GM19452 (cell line): ENCODE measurements at regions not wholly inside any gene's neighbourhood (a gene's known extent, or its start where the extent isn't known, plus 50 kb on each side); places are given as distances from the start of the nearest gene placed in this dataset.
"Not testable (repeated sequence)": the region's sequence is repeated elsewhere in the genome, so short reads cannot be mapped to it uniquely, and the experiment has no call there.

Experiments used
- ATAC-seq: cut with Tn5 transposase; IDR thresholded peaks from one replicate; pipeline ENCODE4 v1.9.1; 2021; ENCODE audit not compliant: unreplicated experiment

DNA sequence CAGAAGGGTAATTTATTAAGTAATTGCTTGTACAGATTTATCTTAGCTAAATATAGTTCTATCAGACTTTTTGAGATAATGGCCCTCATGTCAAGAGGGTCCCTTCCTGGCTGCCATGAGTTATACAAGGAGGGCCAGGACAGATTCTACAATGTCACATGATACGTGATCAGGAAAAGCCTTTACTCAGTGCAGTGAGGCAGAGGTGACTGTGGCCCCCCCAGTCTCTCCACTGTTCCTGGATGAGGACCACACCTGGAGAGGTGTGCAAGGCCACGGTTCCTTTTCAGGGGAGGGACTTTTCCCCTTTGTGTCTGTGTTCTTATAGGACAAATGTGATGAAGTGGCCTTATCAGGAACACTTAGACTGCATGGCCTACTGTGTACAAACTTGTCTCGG, 54.3 kb upstream of the LRCH1 start:
- ATAC-seq, result no peak

DNA sequence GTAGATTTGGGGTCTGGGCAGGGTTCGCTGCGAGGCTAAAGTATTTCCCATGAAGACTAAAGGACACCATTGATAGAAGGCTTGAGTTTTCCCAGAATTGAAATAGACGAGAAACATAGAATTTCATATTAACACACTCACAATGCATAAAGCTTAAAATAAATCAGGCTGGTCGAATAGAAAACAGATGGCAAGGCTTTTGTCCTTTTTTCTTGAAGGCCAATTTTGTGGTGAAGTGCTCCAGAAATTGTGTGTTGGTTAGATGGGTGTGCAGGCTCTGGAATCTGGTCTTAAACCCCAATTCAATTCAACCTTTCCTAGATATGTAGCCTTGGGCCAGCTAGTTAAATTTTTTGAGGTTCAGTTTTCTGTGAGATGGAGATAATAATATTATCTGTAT, 56.9 kb upstream of the LRCH1 start:
- no peak for ATAC-seq

GRCh38 chr13:46495651-46496050, 57.3 kb upstream of the LRCH1 start:
- ATAC-seq, result no peak

DNA sequence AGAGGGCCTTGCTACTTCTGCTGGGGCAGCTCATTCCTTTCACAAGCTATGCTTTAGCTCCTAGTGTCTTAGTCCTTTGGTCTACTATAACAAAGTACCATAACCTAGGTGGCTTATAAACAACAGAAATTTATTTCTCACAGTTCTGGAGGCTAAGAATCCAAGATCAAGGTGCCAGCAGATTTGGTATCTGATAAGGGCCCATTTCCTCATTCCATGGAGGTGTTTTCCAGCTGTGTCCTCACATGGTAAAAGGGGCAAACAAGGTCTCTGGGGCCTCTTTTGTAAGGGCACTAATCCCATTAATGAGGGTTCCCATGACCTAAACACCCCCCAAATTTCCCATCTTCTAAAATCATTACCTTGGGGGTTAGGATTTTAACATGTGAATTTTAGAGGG, 57.9 kb upstream of the LRCH1 start:
- no peak for ATAC-seq

- no peak for ATAC-seq
These were observed 60.0 kb upstream of the LRCH1 start for GRCh38 chr13:46492946-46493345.

DNA sequence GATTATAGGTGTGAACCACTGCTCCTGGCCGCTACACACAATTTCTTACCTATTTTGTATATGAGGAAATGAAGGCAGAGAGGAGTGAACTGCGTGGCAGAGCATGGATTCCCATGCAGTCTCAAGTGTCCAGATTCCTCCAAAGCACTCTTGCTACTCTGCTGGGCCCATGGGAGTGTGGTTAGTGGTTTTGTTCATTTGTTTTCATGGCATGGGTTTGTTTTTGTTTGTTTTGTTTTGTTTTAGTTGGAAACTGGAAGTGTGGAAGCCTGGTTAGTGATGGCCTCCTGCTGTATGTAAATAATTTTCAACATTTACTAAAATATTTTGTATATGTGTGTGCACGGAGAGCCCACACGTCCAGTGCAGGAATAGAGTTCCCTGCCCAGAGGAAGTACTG, 61.3 kb upstream of the LRCH1 start:
- no peak for ATAC-seq

- not testable (repeated sequence) for ATAC-seq
These were observed 62.3 kb upstream of the LRCH1 start for GRCh38 chr13:46490713-46491112.

- ATAC-seq, result no peak
These were observed 62.8 kb upstream of the LRCH1 start for GRCh38 chr13:46490129-46490528.

DNA sequence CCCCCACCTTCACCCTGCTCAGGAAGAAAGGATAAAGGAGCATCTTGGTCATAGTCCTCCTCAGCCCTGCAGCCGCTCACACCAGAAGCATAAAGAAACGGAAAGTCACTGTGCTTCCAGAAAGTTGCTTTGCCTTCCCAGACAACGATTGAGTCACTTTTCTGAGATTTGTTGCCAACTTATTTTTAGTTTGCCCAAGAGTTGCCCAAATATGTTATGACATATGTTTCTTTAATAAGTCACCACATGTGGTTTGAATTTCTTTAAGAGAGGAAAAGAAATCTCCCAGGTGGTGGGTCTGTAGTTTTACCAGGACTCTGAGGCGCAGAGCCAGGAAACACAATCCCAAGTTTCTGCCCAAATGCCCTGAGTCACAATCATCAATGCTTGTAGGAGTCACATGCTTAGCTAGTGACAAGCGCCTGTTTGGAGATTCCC, 63.4 kb upstream of the LRCH1 start:
- no peak for ATAC-seq

- no peak for ATAC-seq
These were observed 65.2 kb upstream of the LRCH1 start for GRCh38 chr13:46487748-46488147.

DNA sequence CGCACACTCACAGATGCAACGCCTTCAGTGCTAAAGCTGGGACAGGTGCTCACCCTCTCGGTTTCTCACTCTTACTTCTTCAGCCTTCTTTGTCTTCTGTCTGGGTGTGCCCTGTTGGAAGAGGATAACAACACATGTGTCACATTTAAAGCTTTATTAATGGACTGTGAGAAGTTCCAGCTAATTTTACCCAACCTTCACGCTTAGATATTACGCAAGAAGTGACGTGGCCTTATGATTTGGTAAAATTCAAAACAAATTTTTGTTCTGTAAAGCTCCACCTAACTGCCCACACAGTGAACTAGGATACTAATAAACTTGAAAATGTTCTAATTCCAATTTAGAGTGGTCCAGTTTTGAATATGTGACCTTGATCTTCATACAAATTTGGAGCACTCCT, 66.7 kb upstream of the LRCH1 start:
- ATAC-seq, result no peak

GRCh38 chr13:46484561-46484960, 68.4 kb upstream of the LRCH1 start:
- ATAC-seq, result no peak

- no peak for ATAC-seq
These were observed 71.8 kb upstream of the LRCH1 start for GRCh38 chr13:46481166-46481565.

GRCh38 chr13:46480131-46480530, 72.8 kb upstream of the LRCH1 start:
- ATAC-seq, result no peak

DNA sequence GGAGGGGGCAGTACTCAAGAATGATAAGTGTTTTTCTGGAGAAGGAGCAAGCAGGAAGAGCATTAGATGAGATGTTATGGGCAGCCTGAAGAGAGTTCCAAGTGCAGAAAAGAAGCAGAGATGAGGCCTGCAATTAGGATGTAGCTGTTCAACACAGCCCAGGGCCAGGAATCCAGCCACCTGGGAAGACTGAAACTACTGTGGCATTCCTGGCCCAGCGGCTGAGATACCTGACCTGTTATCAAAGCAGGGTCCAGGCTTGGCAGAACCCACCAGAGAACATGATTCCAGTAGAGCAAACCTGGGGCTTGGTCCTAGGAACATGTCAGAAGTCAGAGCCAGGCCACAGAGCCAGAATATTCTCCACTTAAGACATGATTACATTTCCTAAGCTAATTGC, 73.3 kb upstream of the LRCH1 start:
- no peak for ATAC-seq

DNA sequence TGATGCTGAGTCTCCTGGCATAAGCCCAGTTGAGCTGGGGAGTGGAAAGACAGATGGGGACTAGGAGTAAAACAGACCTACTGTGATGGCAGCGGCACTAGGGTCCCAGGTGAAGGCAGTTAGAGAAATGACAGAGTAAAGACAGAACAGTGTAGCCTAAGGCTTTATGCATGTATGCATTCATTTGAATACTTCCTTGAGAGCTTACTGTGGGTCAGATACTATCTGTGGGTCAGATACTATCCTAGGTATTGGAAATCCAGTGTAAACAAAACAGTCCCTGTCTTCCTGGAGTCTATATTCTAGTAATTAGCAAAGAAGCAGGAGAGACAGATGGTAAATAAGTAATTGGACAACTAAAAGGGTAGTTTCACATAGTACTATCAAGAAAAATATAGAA, 73.7 kb upstream of the LRCH1 start:
- ATAC-seq, result no peak

DNA sequence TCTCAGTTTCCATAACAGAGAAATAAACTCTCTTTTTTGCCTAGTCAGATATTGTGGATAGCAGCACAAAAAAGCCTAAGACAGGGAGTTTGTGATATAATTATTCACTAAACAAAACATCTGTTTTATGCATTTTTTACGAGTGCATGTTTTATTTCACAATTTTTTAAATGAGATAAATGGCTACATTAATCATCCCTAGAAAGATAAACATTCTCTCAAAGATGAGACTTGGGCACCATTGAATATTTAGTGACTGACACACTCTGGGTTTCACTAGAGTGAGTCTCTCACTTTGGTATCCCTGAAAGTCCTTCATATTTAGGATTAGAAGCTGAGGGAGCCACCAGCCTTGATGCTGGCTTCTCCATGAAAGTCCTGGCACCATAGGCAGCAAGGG, 74.3 kb upstream of the LRCH1 start:
- no peak for ATAC-seq

GRCh38 chr13:46476174-46476573, 76.8 kb upstream of the LRCH1 start:
- no peak for ATAC-seq

DNA sequence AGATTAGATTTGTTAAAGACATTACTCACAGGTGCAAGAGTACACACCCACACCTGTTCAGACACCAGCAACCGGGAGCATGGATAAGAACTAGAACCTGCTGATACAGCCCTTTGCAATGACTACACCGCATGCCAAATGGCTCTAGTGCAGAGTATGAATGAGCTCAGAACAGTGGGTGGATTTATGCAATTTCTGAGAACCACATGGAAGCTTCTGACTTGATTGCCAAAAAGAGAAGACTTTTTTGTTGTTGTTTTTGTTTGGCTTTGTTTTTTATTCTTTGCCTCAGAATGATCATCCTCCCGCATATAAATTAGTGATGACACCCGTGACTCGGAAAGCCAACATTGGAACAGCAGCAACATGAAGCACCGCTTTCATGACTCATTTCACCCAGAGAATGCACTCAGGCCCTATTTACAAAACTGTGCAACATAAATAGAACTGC, 77.4 kb upstream of the LRCH1 start:
- ATAC-seq, result no peak

GRCh38 chr13:46473806-46474205, 79.2 kb upstream of the LRCH1 start:
- no peak for ATAC-seq

DNA sequence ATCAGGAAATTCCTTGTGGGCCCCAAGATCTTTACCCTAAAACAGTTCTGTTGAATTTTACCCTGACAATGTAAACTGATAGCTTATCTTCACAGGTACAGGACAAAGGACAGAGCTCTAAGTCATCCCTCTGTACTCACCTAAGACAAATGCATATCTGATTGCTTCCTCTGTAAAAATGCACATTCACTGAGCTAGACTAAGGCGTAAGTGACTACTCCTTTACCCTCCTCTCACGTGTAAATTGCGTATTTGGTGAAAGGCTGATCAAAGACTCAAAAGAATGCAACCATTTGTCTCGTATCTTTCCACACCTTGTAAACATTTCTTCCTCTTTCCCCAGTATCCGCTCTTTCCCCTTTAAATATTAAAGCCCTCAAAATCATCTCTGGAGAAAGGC, 80.6 kb upstream of the LRCH1 start:
- ATAC-seq, result no peak

- ATAC-seq, result not testable (repeated sequence)
These were observed 82.6 kb upstream of the RUBCNL start for GRCh38 chr13:46469699-46470098.

DNA sequence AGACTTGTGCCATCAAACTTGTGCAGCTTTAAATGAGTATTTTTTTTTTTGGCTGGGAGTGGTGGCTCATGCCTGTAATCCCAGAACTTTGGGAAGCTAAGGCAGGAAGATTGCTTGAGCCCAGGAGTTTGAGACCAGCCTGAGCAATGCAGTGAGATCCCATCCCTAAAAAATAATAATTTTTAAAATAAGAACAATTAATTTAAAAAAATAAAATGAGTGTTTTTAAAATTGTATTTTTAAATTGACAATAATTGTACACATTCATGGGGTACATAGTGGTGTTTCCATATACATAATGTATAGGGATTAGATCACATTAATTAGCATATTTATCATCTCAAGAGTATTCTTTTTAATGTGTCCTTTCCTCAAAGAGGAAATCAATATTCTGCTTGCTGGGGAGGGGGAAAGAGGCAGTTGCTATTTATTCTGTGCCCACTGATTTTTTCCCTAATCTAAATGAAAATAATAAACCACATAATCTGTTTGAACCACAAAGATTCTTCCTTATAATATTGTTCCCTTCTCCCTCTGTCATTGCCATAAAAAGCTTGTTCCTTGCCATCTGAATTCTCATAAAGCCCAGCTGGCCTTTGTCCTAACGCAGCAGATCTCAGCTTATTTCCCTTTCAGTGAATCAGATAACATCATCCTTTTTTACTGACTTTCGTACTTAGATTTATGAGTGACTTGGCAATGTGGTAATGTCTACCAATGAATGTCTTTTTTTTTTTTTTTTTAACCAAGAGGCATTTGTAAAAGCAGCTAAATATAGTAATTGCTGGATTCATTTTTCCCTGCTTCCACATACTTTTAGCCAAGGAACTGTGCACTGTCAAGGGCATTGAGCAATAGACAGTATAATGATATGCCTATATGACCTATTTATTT, 81.8 kb upstream of the RUBCNL start:
- ATAC-seq, result no peak
